Medulla oblongata (tissue), 1 donor: ENCODE measurements at regions not wholly inside any gene's neighbourhood (a gene's known extent, or its start where the extent isn't known, plus 50 kb on each side); places are given as distances from the start of the nearest gene placed in this dataset.
"Not testable (repeated sequence)": the region's sequence is repeated elsewhere in the genome, so short reads cannot be mapped to it uniquely, and the experiment has no call there.

Source experiments
- DNase-seq: peaks from one replicate; pipeline ENCODE4 v3.0.0-alpha.2; 2015; ENCODE audit errors: extremely low spot score

- no peak for DNase-seq
These were observed 298.7 kb upstream of the NRG3 start for GRCh38 chr10:81576336-81576735.

GRCh38 chr10:81594991-81595390, 280.0 kb upstream of the NRG3 start:
- DNase-seq: no peak

GRCh38 chr10:81600185-81600584, 274.8 kb upstream of the NRG3 start:
- DNase-seq: no peak

GRCh38 chr10:81603106-81603620, 271.8 kb upstream of the NRG3 start:
- no peak for DNase-seq

GRCh38 chr10:81644485-81644884, 230.5 kb upstream of the NRG3 start:
- DNase-seq: not testable (repeated sequence)

GRCh38 chr10:81655986-81656385, 219.0 kb upstream of the NRG3 start:
- no peak for DNase-seq

- DNase-seq: no peak
These were observed 212.2 kb upstream of the NRG3 start for GRCh38 chr10:81662837-81663236.

GRCh38 chr10:81664800-81665199, 210.2 kb upstream of the NRG3 start:
- DNase-seq: not testable (repeated sequence)

- no peak for DNase-seq
These were observed 200.1 kb upstream of the NRG3 start for GRCh38 chr10:81674941-81675340.

- DNase-seq: no peak
These were observed 195.7 kb upstream of the NRG3 start for GRCh38 chr10:81679291-81679690.

- no peak for DNase-seq
These were observed 194.6 kb upstream of the NRG3 start for GRCh38 chr10:81680359-81680758.

- DNase-seq: no peak
These were observed 186.5 kb upstream of the NRG3 start for GRCh38 chr10:81688459-81688858.

- DNase-seq: no peak
These were observed 178.2 kb upstream of the NRG3 start for GRCh38 chr10:81696609-81697388.

- no peak for DNase-seq
These were observed 170.4 kb upstream of the NRG3 start for GRCh38 chr10:81704596-81704995.

- no peak for DNase-seq
These were observed 166.6 kb upstream of the NRG3 start for GRCh38 chr10:81708416-81708815.

GRCh38 chr10:81708929-81709328, 166.1 kb upstream of the NRG3 start:
- no peak for DNase-seq

GRCh38 chr10:81722399-81722798, 152.6 kb upstream of the NRG3 start:
- DNase-seq: no peak

GRCh38 chr10:81724431-81724830, 150.6 kb upstream of the NRG3 start:
- no peak for DNase-seq

- no peak for DNase-seq
These were observed 149.1 kb upstream of the NRG3 start for GRCh38 chr10:81725851-81726250.

GRCh38 chr10:81728692-81729091, 146.3 kb upstream of the NRG3 start:
- DNase-seq: no peak

GRCh38 chr10:81730891-81731290, 144.1 kb upstream of the NRG3 start:
- DNase-seq: no peak

- DNase-seq: no peak
These were observed 141.5 kb upstream of the NRG3 start for GRCh38 chr10:81733542-81733941.

GRCh38 chr10:81735167-81735566, 139.8 kb upstream of the NRG3 start:
- DNase-seq: not testable (repeated sequence)

GRCh38 chr10:81759111-81759510, 115.9 kb upstream of the NRG3 start:
- DNase-seq: no peak
